ENCODE measurements at regions not wholly inside any gene's neighbourhood (a gene's known extent, or its start where the extent isn't known, plus 50 kb on each side); places are given as distances from the start of the nearest gene placed in this dataset.

DNA sequence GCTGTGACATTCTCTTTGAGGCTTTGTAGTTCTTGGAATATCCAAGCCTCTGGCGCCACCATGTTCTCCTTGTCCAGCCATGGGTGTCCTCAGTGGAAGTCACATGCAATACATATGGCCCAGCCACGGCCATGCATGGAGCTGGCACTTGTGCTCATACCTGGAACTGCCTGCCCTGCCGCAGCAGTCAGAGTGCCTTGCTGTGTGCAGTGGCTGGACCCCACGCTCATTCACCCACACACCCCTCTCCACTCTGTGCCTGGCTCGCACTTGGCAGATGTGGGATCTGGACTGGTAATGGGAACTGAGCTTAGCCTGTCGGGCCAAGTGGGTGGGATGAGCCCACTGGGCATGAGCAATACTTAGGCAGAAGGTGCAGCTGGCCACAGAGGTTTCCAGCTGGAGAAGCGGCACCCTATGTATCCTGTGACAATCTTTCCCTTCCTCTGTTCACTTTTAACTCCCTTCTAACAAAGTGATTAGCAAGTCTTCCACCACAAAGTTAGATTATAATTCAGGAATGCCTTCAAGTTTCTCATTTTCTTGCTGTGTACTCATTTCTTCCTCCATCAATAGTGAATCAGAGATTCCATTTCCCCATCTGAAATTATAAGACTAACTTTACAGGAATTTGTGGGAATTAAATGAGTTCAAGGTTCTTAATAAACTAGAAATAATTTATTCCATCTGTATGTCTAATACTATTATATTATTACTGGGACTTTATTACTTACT, 351.6 kb upstream of the NCAM2 start:
- no peak overlapping the region for H3K27ac ChIP-seq
- no peak for TF ChIP-seq ZFX (IDR thresholded peaks at IDR 0.05)
- TF ChIP-seq, protein P1, sequence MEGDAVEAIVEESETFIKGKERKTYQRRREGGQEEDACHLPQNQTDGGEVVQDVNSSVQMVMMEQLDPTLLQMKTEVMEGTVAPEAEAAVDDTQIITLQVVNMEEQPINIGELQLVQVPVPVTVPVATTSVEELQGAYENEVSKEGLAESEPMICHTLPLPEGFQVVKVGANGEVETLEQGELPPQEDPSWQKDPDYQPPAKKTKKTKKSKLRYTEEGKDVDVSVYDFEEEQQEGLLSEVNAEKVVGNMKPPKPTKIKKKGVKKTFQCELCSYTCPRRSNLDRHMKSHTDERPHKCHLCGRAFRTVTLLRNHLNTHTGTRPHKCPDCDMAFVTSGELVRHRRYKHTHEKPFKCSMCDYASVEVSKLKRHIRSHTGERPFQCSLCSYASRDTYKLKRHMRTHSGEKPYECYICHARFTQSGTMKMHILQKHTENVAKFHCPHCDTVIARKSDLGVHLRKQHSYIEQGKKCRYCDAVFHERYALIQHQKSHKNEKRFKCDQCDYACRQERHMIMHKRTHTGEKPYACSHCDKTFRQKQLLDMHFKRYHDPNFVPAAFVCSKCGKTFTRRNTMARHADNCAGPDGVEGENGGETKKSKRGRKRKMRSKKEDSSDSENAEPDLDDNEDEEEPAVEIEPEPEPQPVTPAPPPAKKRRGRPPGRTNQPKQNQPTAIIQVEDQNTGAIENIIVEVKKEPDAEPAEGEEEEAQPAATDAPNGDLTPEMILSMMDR (conservative IDR thresholded peaks at IDR 0.05): no peak

DNA sequence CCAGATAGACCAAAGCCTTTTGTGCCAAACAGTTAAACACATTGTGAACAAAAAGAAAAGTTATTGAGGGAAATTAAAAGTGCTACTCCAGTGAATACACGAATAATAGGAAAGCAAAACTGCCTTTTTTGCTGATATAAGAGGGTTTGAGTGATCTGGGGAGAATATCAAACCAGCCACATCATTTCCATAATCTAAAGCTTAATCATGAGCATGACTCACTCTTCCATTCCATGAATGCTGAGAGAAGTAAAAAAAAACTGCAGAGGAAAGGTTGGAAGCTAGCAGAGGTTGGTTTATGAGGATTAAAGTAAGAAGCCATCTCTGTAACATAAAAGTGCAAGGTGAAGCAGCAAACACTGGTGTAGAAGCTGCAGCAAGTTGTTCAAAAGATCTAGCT, 350.6 kb upstream of the NCAM2 start:
- TF ChIP-seq, protein P1 (conservative IDR thresholded peaks at IDR 0.05): no peak
- TF ChIP-seq ZFX (IDR thresholded peaks at IDR 0.05): no peak

DNA sequence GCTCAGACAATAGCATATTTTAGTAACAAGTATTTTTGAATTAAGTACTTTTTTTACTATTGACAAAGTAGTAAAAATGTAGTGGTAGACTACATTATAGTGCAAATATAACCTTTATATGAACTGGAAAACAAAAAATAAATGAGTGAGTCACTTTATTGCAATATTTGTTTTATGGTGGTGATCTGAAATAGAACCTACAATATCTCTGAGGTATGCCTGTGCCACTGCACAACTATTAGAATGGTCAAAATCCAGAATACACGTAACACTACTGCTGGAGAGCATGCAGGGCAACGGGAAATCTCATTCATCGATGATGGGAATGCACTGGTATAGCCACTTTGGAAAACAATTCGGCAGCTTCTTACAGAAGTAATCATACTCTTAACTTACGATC, 349.0 kb upstream of the NCAM2 start:
- no peak overlapping the region for H3K27ac ChIP-seq
- TF ChIP-seq ZFX (IDR thresholded peaks at IDR 0.05): no peak
- TF ChIP-seq, protein P1 (conservative IDR thresholded peaks at IDR 0.05): no peak

More for the DNA sequence above, 350.6 kb upstream of the NCAM2 start:
- H3K27ac ChIP-seq: no peak overlapping the region

DNA sequence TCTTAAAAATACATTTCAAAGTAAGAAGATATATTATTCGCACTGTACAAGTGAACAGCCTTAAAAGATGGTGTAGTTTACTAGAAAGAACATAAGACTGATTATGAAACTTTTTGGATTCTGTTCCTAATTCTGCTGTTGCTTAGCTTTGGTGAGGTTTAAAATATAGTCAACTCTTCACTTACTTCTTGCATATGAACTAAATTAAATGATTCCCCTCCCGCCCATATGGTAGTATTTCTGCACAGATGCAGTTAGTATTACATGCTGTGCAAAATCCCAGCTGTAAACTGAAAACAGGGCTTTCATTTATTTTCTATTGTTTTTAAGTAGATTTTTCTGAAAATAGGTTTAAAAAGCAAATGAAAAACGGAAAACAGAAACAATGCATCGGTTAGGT, 345.4 kb upstream of the NCAM2 start:
- TF ChIP-seq ZFX (IDR thresholded peaks at IDR 0.05): no peak
- TF ChIP-seq, protein P1 (conservative IDR thresholded peaks at IDR 0.05): no peak
- no peak overlapping the region for H3K27ac ChIP-seq

DNA sequence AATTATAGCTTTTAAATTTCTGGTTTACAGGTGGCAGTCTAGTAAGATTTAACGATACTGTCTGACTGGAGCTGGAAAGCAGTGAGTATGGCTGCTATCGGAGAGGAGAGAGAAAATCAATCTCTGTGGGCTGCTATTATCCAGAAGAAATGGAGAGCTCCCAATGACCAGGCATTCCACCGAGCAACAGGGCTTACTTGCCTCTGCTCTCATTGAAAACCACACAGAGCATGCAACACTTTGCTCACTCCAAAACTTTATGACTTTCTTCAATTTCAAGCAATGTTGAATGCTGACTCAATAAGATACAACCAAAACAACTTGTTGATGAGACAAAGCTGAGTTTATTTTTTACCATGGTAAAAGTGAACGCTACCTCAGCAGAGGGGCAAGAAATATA, 337.0 kb upstream of the NCAM2 start:
- no peak for TF ChIP-seq ZFX (IDR thresholded peaks at IDR 0.05)
- TF ChIP-seq, protein P1 (conservative IDR thresholded peaks at IDR 0.05): no peak
- no peak overlapping the region for H3K27ac ChIP-seq

DNA sequence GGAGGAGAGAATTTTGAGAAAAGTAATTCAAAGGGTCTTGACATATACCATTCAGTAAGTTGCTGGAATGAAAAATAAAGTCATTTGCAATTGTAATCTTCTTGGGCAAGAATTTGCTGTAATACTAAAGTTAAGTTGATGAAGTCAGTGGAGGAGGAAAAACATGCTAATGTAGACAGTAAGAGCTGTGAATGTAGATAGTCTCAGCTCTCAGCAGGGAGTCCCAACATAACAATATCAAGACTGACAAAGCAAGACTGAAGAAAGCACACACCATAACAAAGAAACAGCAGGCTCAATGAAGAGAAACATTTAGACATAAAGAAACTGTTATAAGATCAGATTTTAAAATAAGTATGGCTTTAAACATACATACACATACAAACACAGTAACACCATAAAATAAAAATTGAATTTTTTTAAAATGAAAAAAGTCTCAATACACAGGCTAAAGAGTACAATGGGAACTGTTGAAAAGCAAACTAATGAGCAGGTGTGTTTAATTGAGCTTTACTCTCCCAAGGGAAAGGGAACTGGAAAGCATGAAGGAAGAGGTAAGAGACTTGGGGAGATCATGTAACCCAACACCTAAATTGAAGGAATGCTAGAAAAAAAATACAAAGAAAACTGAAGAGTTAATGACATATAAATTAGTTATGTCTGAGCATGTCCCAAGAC, 336.3 kb upstream of the NCAM2 start:
- no peak for TF ChIP-seq ZFX (IDR thresholded peaks at IDR 0.05)
- TF ChIP-seq, protein P1 (conservative IDR thresholded peaks at IDR 0.05): no peak
- no peak overlapping the region for H3K27ac ChIP-seq

DNA sequence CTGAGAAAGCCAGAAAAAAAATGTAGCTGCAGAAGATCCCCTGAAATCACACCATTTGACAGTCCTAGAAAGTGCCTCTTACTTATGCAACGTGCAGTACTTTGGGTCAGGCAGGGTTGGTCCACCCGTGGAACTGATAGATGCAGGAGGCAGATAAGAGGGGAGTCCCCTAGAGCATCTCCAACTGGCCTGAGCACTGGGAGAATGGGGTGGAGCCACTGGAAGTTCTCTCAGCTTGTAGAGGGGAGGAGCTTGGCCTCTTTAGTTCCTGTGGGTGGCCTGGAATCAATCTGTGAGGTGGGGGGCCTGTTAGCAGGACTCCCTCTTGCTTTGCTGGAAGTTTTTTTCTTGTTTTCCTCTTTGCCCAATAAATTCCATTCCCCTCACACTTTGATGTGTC, 335.7 kb upstream of the NCAM2 start:
- no peak overlapping the region for H3K27ac ChIP-seq
- TF ChIP-seq, protein P1 (conservative IDR thresholded peaks at IDR 0.05): no peak
- no peak for TF ChIP-seq ZFX (IDR thresholded peaks at IDR 0.05)
